ENCODE measurements at regions not wholly inside any gene's neighbourhood (a gene's known extent, or its start where the extent isn't known, plus 50 kb on each side); places are given as distances from the start of the nearest gene placed in this dataset.
A peak's percentile ranks its signal among the peaks of the same experiment; 100 is the strongest.
"Not testable (repeated sequence)": the region's sequence is repeated elsewhere in the genome, so short reads cannot be mapped to it uniquely, and the experiment has no call there.

DNA sequence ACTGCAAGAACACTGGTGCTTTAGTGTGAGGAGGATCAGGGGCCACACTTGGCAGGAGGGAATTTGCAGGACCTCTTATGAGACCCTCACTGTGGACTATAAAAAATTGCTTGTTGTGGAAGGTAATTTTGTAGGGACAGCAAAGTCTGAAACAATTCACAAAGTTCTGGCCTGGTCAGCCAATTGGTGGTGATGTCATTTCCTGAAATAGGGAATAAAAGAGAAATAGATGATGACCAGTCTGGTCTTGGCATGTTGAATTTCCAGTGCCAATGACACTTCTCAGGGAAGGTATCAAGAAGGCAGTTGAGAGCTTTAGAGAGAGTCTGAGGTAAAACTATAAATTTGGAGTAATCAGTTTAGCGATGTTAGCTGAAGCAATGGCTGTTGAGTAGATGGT is 129.3 kb upstream of the LMNTD1 start:
- Histone ChIP-seq H3K4me3 (ENCODE audit: low read depth, low read length) (no peak overlapping the region), H3K36me3 (ENCODE audit: insufficient read depth, low read length) (no peaks in the 10 kb centered on the region), H2AFZ (ENCODE audit: low read length, unreplicated experiment) (no peak overlapping the region), H3K27ac (ENCODE audit: low read depth, low read length) (no peak overlapping the region), H3K4me1 (ENCODE audit: control insufficient read depth, insufficient read depth, low read length, unreplicated experiment) (no peaks in the 10 kb centered on the region), H3K79me2 (ENCODE audit: control insufficient read depth, insufficient read depth, low read length, unreplicated experiment) (no peaks in the 10 kb centered on the region), H3K27me3 (ENCODE audit: insufficient read depth, low read length) (no peaks in the 10 kb centered on the region)

DNA sequence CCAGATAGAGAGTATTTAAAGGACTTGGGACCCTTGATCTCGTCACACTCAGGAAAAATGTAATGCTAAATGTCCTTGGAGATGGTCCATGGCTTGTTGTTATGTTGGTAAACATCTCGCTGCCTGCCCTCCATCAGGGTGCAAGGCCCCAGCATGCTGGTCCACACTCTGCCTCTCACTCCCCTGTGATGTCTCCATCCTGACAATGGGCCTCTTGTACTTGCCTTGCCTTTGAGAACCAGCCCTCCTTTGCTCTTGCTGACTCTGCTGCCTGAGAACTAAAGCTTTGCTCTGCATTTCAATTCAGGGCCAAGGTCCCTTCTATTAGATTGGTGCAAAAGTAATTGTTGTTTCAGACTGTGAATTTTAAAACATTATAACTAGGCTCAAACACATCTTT is 131.0 kb upstream of the LMNTD1 start:
- H3K4me1 ChIP-seq (ENCODE audit: control insufficient read depth, insufficient read depth, low read length, unreplicated experiment) = no peaks in the 10 kb centered on the region
- no peaks in the 10 kb centered on the region for H3K36me3 ChIP-seq (ENCODE audit: insufficient read depth, low read length)
- no peak overlapping the region for H3K27ac ChIP-seq (ENCODE audit: low read depth, low read length)
- no peak overlapping the region for H2AFZ ChIP-seq (ENCODE audit: low read length, unreplicated experiment)
- H3K79me2 ChIP-seq (ENCODE audit: control insufficient read depth, insufficient read depth, low read length, unreplicated experiment) = no peaks in the 10 kb centered on the region
- H3K27me3 ChIP-seq (ENCODE audit: insufficient read depth, low read length) = no peaks in the 10 kb centered on the region
- H3K4me3 ChIP-seq (ENCODE audit: low read depth, low read length) = no peak overlapping the region

DNA sequence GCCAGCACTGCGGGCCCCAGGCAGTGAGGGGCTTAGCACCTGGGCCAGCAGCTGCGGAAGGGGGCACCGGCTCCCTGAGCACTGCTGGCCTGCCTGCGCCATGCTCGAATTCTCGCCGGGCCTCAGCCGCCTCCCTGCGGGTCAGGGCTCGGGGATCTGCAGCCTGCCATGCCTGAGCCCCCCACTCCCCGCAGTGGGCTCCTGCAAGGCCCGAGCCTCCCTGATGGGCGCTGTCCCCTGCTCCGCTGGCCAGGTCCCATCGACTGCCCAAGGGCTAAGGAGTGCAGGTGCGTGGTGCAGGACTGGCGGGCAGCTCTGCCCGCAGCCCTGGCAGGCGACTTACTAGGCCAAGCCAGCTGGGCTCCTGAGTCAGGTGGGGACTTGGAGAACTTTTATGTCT is 133.3 kb upstream of the LMNTD1 start:
- H3K4me3 ChIP-seq (ENCODE audit: low read depth, low read length) = no peak overlapping the region
- no peak overlapping the region for H2AFZ ChIP-seq (ENCODE audit: low read length, unreplicated experiment)
- H3K79me2 ChIP-seq (ENCODE audit: control insufficient read depth, insufficient read depth, low read length, unreplicated experiment) = no peaks in the 10 kb centered on the region
- H3K27me3 ChIP-seq (ENCODE audit: insufficient read depth, low read length) = no peaks in the 10 kb centered on the region
- no peak overlapping the region for H3K27ac ChIP-seq (ENCODE audit: low read depth, low read length)
- H3K4me1 ChIP-seq (ENCODE audit: control insufficient read depth, insufficient read depth, low read length, unreplicated experiment) = no peaks in the 10 kb centered on the region
- no peaks in the 10 kb centered on the region for H3K36me3 ChIP-seq (ENCODE audit: insufficient read depth, low read length)

DNA sequence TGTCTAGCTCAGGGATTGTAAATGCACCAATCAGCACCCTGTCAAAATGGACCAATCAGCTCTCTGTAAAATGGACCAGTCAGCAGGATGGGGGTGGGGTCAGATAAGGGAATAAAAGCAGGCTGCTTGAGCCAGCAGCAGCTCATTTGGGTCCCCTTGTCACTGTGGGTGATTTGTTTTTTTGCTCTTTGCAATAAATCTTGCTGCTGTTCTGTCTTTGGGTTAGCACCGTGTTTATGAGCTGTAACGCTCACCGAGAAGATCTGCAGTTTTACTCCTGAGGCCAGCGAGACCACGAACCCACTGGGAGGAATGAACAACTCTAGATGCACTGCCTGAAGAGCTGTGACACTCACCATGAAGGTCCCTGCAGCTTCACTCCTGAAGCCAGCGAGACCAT is 134.1 kb upstream of the LMNTD1 start:
- Histone ChIP-seq H3K79me2 (ENCODE audit: control insufficient read depth, insufficient read depth, low read length, unreplicated experiment) (no peaks in the 10 kb centered on the region), H3K4me1 (ENCODE audit: control insufficient read depth, insufficient read depth, low read length, unreplicated experiment) (peaks cover 8% of the 10 kb centered on the region), H3K27me3 (ENCODE audit: insufficient read depth, low read length) (no peaks in the 10 kb centered on the region), H3K4me3 (ENCODE audit: low read depth, low read length) (no peak overlapping the region), H3K36me3 (ENCODE audit: insufficient read depth, low read length) (no peaks in the 10 kb centered on the region), H2AFZ (ENCODE audit: low read length, unreplicated experiment) (no peak overlapping the region), H3K27ac (ENCODE audit: low read depth, low read length) (no peak overlapping the region)

DNA sequence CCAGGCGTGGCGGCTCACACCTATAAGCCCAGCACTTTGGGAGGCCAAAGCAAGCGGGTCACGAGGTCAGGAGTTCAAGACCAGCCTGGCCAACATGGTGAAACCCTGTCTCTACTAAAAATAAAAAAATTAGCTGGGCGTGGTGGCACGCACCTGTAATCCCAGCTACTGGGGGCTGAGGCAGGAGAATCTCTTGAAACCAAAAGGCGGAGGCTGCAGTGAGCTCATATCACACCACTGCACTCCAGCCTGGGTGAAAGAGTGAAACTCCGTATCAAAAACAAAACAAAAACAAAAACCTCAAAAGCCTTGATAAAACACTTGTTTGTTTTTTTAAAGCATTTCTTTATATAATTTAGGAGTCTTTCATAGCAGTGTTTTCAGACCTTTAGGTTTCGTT is 135.8 kb upstream of the LMNTD1 start:
- H3K4me1 ChIP-seq (ENCODE audit: control insufficient read depth, insufficient read depth, low read length, unreplicated experiment) = peaks cover 23% of the 10 kb centered on the region
- H2AFZ ChIP-seq (ENCODE audit: low read length, unreplicated experiment); H3K4me3 ChIP-seq (ENCODE audit: low read depth, low read length); H3K27ac ChIP-seq (ENCODE audit: low read depth, low read length); H3K36me3 ChIP-seq (ENCODE audit: insufficient read depth, low read length); H3K79me2 ChIP-seq (ENCODE audit: control insufficient read depth, insufficient read depth, low read length, unreplicated experiment); H3K27me3 ChIP-seq (ENCODE audit: insufficient read depth, low read length): not testable (repeated sequence)

DNA sequence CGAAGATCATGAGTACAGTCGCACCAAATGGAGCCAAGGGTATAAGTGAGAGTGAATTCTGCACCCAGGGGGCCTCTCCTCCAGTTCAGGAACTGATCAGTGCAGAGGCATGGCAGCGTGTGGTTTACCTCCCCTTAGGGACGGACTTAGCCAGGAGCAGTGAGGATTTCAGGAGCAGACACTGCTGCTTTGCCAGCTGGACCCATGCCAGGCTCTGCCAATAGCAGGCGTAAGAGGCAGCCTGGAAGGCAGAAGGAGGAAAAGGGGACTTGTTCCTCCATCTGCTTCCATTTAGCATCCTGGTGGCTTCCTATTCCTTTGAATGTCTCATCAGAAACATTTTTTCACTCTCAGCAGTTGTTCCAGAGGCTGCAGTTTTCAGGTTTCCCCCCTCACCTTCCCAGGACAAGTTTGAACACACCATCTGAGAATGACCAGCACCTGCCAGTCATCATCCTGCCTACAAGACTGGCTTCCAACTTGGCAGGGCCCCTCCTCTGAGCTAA is 137.0 kb upstream of the LMNTD1 start:
- H3K36me3 ChIP-seq (ENCODE audit: insufficient read depth, low read length) = no peaks in the 10 kb centered on the region
- no peaks in the 10 kb centered on the region for H3K79me2 ChIP-seq (ENCODE audit: control insufficient read depth, insufficient read depth, low read length, unreplicated experiment)
- peaks cover 30% of the 10 kb centered on the region for H3K4me1 ChIP-seq (ENCODE audit: control insufficient read depth, insufficient read depth, low read length, unreplicated experiment)
- no peak overlapping the region for H3K27ac ChIP-seq (ENCODE audit: low read depth, low read length)
- no peak overlapping the region for H2AFZ ChIP-seq (ENCODE audit: low read length, unreplicated experiment)
- H3K27me3 ChIP-seq (ENCODE audit: insufficient read depth, low read length) = no peaks in the 10 kb centered on the region
- no peak overlapping the region for H3K4me3 ChIP-seq (ENCODE audit: low read depth, low read length)

DNA sequence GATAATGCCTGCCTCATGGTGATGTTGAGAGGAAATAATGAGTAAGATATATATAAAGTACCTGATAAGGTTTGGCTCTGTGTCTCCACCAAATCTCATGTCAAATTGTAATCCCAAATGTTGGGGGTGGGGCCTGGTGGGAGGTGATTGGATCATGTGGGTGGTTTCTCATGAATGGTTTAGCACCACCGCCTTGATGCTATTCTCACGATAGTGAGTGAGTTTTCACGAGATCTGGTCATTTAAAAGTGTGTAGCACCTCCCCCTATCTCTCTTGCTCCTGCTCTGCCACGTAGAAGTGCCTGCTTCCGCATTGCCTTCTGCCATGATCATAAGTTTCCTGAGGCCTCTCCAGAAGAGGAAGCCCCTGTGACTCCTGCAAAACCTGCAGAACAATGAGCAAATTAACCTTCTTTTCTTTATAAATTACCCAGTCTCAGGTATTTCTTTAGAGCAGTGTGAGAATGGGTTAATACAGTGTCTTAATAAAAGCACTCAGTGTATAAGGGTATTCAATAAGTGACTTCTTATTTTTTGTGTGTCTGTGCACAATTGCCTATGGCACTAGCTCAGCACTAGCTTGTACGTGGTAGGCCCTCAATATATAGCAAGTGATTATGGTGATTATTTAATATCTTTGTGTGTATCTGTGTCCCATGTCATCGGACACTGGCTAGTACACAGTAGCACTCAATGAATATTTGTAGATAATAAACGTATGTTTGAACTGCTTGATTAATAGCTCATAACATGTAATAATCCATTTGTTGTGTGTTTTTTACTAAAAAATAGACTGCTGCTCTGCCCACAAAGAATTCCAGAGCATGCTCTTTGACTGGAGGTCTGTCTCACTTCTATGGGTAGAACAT is 138.1 kb upstream of the LMNTD1 start:
- Histone ChIP-seq H3K4me1 (ENCODE audit: control insufficient read depth, insufficient read depth, low read length, unreplicated experiment) (peaks cover 30% of the 10 kb centered on the region), H3K4me3 (ENCODE audit: low read depth, low read length) (no peak overlapping the region), H2AFZ (ENCODE audit: low read length, unreplicated experiment) (peak overlapping the region; percentile 44), H3K36me3 (ENCODE audit: insufficient read depth, low read length) (no peaks in the 10 kb centered on the region), H3K27ac (ENCODE audit: low read depth, low read length) (no peak overlapping the region), H3K27me3 (ENCODE audit: insufficient read depth, low read length) (no peaks in the 10 kb centered on the region), H3K79me2 (ENCODE audit: control insufficient read depth, insufficient read depth, low read length, unreplicated experiment) (no peaks in the 10 kb centered on the region)

DNA sequence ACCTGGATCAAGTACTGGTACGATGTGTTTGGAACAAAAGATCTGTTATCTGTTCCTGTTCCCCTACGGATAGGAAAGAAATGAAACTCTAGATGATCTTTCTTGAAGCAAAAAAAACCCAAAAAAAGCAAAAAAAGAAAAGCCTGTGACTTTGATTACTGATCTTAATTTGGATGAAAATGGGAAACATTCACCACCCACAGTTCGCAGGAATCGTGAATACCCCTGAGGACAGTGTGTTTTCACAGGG is 138.7 kb upstream of the LMNTD1 start:
- Histone ChIP-seq H2AFZ (ENCODE audit: low read length, unreplicated experiment) (peak overlapping the region; percentile 44), H3K36me3 (ENCODE audit: insufficient read depth, low read length) (no peaks in the 10 kb centered on the region), H3K4me3 (ENCODE audit: low read depth, low read length) (no peak overlapping the region), H3K79me2 (ENCODE audit: control insufficient read depth, insufficient read depth, low read length, unreplicated experiment) (no peaks in the 10 kb centered on the region), H3K27ac (ENCODE audit: low read depth, low read length) (no peak overlapping the region), H3K4me1 (ENCODE audit: control insufficient read depth, insufficient read depth, low read length, unreplicated experiment) (peaks cover 30% of the 10 kb centered on the region), H3K27me3 (ENCODE audit: insufficient read depth, low read length) (no peaks in the 10 kb centered on the region)

DNA sequence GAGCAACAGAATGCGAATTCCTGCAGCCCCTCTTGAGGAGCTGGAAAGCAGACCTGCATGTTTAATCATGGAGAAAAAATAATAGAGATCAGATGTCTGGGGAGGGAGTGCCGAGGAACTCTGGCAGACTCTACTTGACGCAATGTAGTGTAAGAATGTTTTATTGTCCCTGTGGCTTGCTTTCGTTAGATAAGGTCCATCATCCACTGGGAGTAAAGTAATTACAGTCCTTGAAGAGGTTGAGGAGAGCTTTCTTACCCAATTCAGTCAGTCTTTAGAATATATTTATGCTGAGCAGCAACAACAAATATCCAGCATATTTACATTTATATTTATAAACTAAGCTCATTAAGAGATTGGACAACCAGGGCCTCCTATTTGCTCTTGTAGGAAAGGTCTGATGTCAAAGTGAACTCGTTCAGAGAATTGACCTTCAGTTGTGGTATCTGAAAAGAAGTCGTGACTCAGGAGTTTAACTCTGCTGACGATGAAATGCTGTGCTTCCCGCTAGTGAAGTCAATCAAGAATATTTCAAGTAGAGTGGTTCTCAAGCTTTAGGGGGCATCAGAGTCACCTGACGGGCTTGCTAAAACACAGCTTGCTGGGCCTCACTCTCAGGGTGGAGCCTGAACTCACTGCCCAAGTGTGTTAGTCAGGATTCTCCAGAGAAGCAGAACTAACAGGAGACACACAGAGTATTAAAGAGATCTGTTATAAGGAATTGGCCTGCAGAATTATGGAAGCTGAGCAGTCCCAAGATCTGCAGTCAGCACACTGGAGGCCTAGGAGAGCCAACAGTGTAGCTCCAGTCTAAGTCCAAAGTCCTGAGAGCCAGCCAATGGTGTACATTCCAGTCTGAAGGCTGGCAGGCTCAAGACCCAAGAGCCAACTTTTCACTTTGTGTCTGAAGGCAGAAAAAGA is 139.3 kb upstream of the LMNTD1 start:
- Histone ChIP-seq H3K4me1 (ENCODE audit: control insufficient read depth, insufficient read depth, low read length, unreplicated experiment) (peaks cover 30% of the 10 kb centered on the region), H3K4me3 (ENCODE audit: low read depth, low read length) (no peak overlapping the region), H2AFZ (ENCODE audit: low read length, unreplicated experiment) (peak overlapping the region; percentile 44), H3K27ac (ENCODE audit: low read depth, low read length) (peak overlapping the region; percentile 59), H3K27me3 (ENCODE audit: insufficient read depth, low read length) (no peaks in the 10 kb centered on the region), H3K79me2 (ENCODE audit: control insufficient read depth, insufficient read depth, low read length, unreplicated experiment) (no peaks in the 10 kb centered on the region), H3K36me3 (ENCODE audit: insufficient read depth, low read length) (no peaks in the 10 kb centered on the region)

DNA sequence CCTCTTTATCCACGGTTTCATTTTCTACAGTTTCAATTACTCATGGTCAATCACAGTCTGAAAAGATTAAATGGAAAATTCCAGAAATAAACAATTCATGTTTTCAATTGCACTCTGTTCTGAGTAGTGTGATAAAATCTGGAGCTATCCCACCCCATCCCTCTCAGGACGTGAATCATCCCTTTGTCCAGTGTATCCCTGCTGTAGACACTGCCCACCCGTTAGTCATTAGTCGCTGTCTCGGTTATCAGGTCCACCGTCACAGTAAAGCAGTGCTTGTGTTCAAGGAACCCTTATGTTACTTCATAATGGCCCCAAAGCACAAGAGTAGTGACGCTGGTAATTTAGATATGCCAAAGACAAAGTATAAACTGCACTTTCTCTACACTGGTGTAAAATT is 141.0 kb upstream of the LMNTD1 start:
- Histone ChIP-seq H3K27me3 (ENCODE audit: insufficient read depth, low read length) (no peaks in the 10 kb centered on the region), H3K36me3 (ENCODE audit: insufficient read depth, low read length) (no peaks in the 10 kb centered on the region), H3K4me1 (ENCODE audit: control insufficient read depth, insufficient read depth, low read length, unreplicated experiment) (peaks cover 35% of the 10 kb centered on the region), H3K79me2 (ENCODE audit: control insufficient read depth, insufficient read depth, low read length, unreplicated experiment) (no peaks in the 10 kb centered on the region), H3K4me3 (ENCODE audit: low read depth, low read length) (peak overlapping the region; percentile 53), H3K27ac (ENCODE audit: low read depth, low read length) (peak overlapping the region; percentile 46), H2AFZ (ENCODE audit: low read length, unreplicated experiment) (peak overlapping the region; percentile 17)

DNA sequence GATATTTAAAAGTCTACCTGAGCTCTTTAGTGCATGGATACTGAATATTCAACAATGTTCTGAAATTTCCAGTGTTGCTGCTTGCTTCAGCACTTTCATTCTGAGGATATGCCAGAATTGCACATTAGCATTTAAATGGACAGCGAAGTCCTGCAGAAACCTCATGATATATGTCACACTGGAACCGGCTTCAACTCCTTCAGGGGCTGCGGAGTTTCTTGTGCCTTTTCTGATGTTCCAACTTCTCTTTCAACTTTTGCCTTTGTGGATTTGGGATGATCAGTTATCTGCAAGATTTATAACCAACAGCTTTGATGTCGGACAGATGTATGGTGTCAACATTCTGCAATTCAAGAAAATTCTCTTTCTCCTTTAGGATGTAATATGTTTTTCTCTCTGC is 142.5 kb upstream of the LMNTD1 start:
- Histone ChIP-seq H3K79me2 (ENCODE audit: control insufficient read depth, insufficient read depth, low read length, unreplicated experiment) (no peaks in the 10 kb centered on the region), H3K4me3 (ENCODE audit: low read depth, low read length) (no peak overlapping the region), H3K4me1 (ENCODE audit: control insufficient read depth, insufficient read depth, low read length, unreplicated experiment) (peaks cover 48% of the 10 kb centered on the region), H3K27me3 (ENCODE audit: insufficient read depth, low read length) (no peaks in the 10 kb centered on the region), H3K27ac (ENCODE audit: low read depth, low read length) (no peak overlapping the region), H2AFZ (ENCODE audit: low read length, unreplicated experiment) (no peak overlapping the region), H3K36me3 (ENCODE audit: insufficient read depth, low read length) (no peaks in the 10 kb centered on the region)
